GM18517 (cell line): ENCODE measurements at regions not wholly inside any gene's neighbourhood (a gene's known extent, or its start where the extent isn't known, plus 50 kb on each side); places are given as distances from the start of the nearest gene placed in this dataset.

Experiments
- ATAC-seq: cut with Tn5 transposase; IDR thresholded peaks from one replicate; pipeline ENCODE4 v1.9.1; 2021; ENCODE audit warnings: mild to moderate bottlenecking, moderate library complexity; ENCODE audit not compliant: unreplicated experiment

GRCh38 chr12:68447797-68448260 lies 115.7 kb upstream of the MDM1 start:
- ATAC-seq: no peak

GRCh38 chr12:68449196-68449595 lies 117.0 kb upstream of the MDM1 start:
- ATAC-seq: no peak

- ATAC-seq: no peak
Measured at GRCh38 chr12:68450947-68451260, 118.7 kb upstream of the MDM1 start.

- peak; percentile 69 for ATAC-seq
Measured at GRCh38 chr12:68451261-68452077, 119.3 kb upstream of the MDM1 start.

GRCh38 chr12:68452078-68452715 lies 120.0 kb upstream of the MDM1 start:
- no peak for ATAC-seq

GRCh38 chr12:68453278-68453677 lies 121.1 kb upstream of the MDM1 start:
- no peak for ATAC-seq

GRCh38 chr12:68453876-68454275 lies 121.7 kb upstream of the MDM1 start:
- ATAC-seq: no peak

- ATAC-seq: no peak
Measured at GRCh38 chr12:68454892-68455291, 122.7 kb upstream of the MDM1 start.

GRCh38 chr12:68455691-68456345 lies 123.7 kb upstream of the MDM1 start:
- no peak for ATAC-seq

GRCh38 chr12:68458866-68459265 lies 126.7 kb upstream of the MDM1 start:
- no peak for ATAC-seq

GRCh38 chr12:68460236-68460635 lies 128.1 kb upstream of the MDM1 start:
- no peak for ATAC-seq

GRCh38 chr12:68461645-68462044 lies 129.5 kb upstream of the MDM1 start:
- no peak for ATAC-seq

GRCh38 chr12:68462803-68463202 lies 130.6 kb upstream of the MDM1 start:
- ATAC-seq: no peak

GRCh38 chr12:68465227-68465626 lies 133.1 kb upstream of the MDM1 start:
- no peak for ATAC-seq

- no peak for ATAC-seq
Measured at GRCh38 chr12:68467514-68467913, 135.4 kb upstream of the MDM1 start.

GRCh38 chr12:68468036-68468435 lies 135.9 kb upstream of the MDM1 start:
- no peak for ATAC-seq

GRCh38 chr12:68469113-68469512 lies 137.0 kb upstream of the MDM1 start:
- no peak for ATAC-seq

- no peak for ATAC-seq
Measured at GRCh38 chr12:68470664-68471328, 138.6 kb upstream of the MDM1 start.

GRCh38 chr12:68474467-68475204 lies 136.1 kb upstream of the RAP1B start:
- ATAC-seq: no peak

- ATAC-seq: no peak
Measured at GRCh38 chr12:68476794-68477193, 133.9 kb upstream of the RAP1B start.

- no peak for ATAC-seq
Measured at GRCh38 chr12:68477261-68477772, 133.4 kb upstream of the RAP1B start.
